ENCODE measurements at regions not wholly inside any gene's neighbourhood (a gene's known extent, or its start where the extent isn't known, plus 50 kb on each side); places are given as distances from the start of the nearest gene placed in this dataset.

DNA sequence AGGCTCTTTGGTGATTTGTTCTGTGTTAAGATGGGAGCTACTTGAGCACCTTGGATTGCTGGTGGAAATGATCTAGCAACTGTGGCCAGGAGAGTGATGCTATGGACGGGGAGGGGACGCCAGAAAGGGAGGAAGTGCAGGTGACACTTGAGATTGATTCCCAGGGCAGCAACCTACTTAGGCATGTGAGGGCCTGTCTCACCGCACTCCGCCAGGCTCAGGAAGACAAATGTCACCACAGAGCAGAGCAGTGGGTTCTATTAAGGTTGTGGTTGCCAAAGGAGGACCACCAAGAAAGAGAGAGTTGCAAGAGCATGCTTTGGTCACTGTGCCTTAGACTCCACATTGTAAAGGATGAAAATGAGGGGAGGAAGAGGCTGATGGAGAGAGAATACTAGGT, 404.3 kb downstream of the IRX1 start:
- H3K27me3 ChIP-seq = no peaks in the 10 kb centered on the region
- WGBS, 2 donors = 68 to 69% methylated on average over 4 of the region's 4 CpGs
- no peaks in the 10 kb centered on the region for H3K36me3 ChIP-seq
- no peak for DNase-seq
- H3K4me3 ChIP-seq (replicated peaks in 1 of 3) = no peak overlapping the region
- H3K4me1 ChIP-seq = no peaks in the 10 kb centered on the region
- no peak overlapping the region for H3K27ac ChIP-seq
- intact Hi-C loops (cut with DNase I) = no loop called here
- no peaks in the 10 kb centered on the region for H3K9me3 ChIP-seq
- TF ChIP-seq POLR2A (IDR thresholded peaks at IDR 0.05) (no peak), CTCF (IDR thresholded peaks at IDR 0.05) (no peak)

DNA sequence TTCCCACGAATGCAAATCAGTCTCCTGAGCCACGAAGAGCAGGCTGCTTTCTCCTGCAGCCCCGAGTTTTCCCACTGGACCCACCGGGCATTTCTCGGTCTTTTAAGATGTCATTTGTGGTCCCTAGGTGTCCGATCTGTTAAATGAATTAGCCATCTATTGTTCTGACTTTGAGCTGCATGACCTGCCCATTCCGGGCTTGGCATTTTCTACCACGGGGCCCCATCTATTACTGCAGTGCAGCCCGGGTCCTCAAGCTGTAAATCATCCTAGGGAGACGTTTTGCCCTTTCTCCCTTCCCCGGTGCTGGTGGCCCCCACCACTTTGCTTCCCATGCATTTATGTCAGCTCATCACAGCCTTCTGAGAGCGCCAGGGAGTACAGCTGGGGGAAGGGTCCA, 405.4 kb downstream of the IRX1 start:
- no peaks in the 10 kb centered on the region for H3K9me3 ChIP-seq
- H3K4me3 ChIP-seq (replicated peaks in 1 of 3) = no peak overlapping the region
- no peaks in the 10 kb centered on the region for H3K36me3 ChIP-seq
- WGBS, 2 donors = 74 to 75% methylated on average over 12 of the region's 12 CpGs
- no peaks in the 10 kb centered on the region for H3K27me3 ChIP-seq
- no peaks in the 10 kb centered on the region for H3K4me1 ChIP-seq
- H3K27ac ChIP-seq = no peak overlapping the region
- TF ChIP-seq CTCF (IDR thresholded peaks at IDR 0.05) = no peak
- TF ChIP-seq POLR2A (IDR thresholded peaks at IDR 0.05) = no peak
- intact Hi-C loops (cut with DNase I) = no loop called here
- no peak for DNase-seq

DNA sequence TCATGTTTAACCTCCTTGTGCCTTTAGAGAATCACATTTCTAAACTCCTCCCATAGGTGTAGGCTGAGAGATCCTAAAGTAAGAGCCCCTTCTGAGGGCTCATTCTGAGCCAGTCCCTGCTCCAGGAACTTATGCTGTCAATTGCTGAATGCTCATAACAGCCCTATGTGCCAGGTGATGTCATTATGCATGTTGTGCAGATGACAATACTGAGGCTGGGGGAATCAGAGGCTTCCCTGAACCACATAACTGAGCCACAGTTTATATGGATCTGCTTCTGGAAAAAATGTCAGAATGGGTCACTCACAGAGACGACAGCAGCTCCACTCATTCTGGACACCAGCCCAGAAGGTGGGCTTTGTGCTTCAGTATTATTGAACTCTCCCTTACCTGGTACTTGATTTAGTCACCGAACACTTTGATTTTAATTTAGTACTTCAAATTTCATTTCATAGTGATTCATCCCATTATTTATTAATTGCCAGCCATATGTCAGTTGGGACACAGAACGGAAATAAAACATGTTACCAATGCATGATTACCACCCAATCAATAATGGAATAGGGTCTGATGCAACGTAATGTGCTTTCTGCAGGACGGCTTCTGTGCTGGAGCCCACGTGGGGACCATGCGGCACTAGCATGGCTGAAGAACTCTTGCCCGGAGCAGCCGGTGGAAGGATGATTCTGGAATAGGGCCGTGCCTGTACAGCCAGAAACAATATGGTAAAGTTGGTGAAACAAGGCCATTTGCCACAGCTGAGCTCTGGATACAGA, 406.3 kb downstream of the IRX1 start:
- H3K27ac ChIP-seq = no peak overlapping the region
- WGBS, 2 donors = 64 to 82% methylated on average over 10 of the region's 10 CpGs
- DNase-seq = no peak

DNA sequence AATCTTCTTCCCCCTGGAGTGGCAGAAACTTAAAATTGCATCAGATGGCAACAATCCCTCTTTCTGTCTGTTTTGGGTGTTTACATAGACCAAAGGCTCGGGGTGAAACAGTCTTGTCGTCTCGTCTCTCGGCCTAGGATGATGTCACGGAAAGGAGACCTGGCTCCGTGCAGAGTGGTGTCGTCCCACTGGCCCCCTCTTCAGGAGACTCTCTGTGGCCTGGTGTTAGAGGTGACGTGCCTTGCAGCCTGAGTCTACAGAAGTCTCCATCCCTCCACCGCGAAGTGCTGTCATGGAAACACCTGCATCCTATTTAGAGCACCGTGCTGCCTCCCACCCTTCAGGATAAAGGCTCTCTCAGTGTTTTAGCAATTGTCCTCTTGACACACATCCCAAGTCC, 409.7 kb downstream of the IRX1 start:
- TF ChIP-seq CTCF (IDR thresholded peaks at IDR 0.05) (no peak), POLR2A (IDR thresholded peaks at IDR 0.05) (no peak)
- Histone ChIP-seq H3K4me3 (replicated peaks in 1 of 3) (no peak overlapping the region), H3K27ac (no peak overlapping the region), H3K27me3 (no peaks in the 10 kb centered on the region), H3K4me1 (no peaks in the 10 kb centered on the region), H3K9me3 (no peaks in the 10 kb centered on the region), H3K36me3 (no peaks in the 10 kb centered on the region)
- DNase-seq = no peak
- WGBS, 2 donors = 77 to 81% methylated on average over 11 of the region's 11 CpGs
- intact Hi-C loops (cut with DNase I) = no loop called here

More for the DNA sequence above, 406.3 kb downstream of the IRX1 start:
- H3K9me3 ChIP-seq = no peaks in the 10 kb centered on the region
- no peaks in the 10 kb centered on the region for H3K4me1 ChIP-seq
- H3K4me3 ChIP-seq (replicated peaks in 1 of 3) = no peak overlapping the region
- no peaks in the 10 kb centered on the region for H3K36me3 ChIP-seq
- H3K27me3 ChIP-seq = no peaks in the 10 kb centered on the region
- no peak for TF ChIP-seq CTCF (IDR thresholded peaks at IDR 0.05)
- TF ChIP-seq POLR2A (IDR thresholded peaks at IDR 0.05) = no peak
- intact Hi-C loops (cut with DNase I) = no loop called here

- Histone ChIP-seq H3K27ac (no peak overlapping the region), H3K9me3 (no peaks in the 10 kb centered on the region), H3K36me3 (no peaks in the 10 kb centered on the region), H3K27me3 (no peaks in the 10 kb centered on the region), H3K4me3 (replicated peaks in 1 of 3) (no peak overlapping the region), H3K4me1 (no peaks in the 10 kb centered on the region)
- intact Hi-C loops (cut with DNase I) = no loop called here
- TF ChIP-seq POLR2A (IDR thresholded peaks at IDR 0.05) (no peak), CTCF (IDR thresholded peaks at IDR 0.05) (no peak)
- no peak for DNase-seq
- 96 to 100% methylated on average over 3 of the region's 3 CpGs for WGBS, 2 donors
These were observed 411.4 kb downstream of the IRX1 start for GRCh38 chr5:4007001-4007400.

Measured in thyroid gland (tissue), 4 donors.